Neuron (in vitro differentiated cells): ENCODE measurements at regions not wholly inside any gene's neighbourhood (a gene's known extent, or its start where the extent isn't known, plus 50 kb on each side); places are given as distances from the start of the nearest gene placed in this dataset.
"Not testable (repeated sequence)": the region's sequence is repeated elsewhere in the genome, so short reads cannot be mapped to it uniquely, and the experiment has no call there.

ENCODE experiments used
- H2AFZ ChIP-seq: one replicate; pipeline ENCODE4 v1.6.1; 2013; ENCODE audit warnings: low read depth, mild to moderate bottlenecking, inconsistent platforms, low read length, moderate library complexity
- H3K27me3 ChIP-seq: one replicate; pipeline ENCODE4 v1.6.1; 2013; ENCODE audit warnings: low read length; ENCODE audit not compliant: insufficient read depth
- H3K36me3 ChIP-seq: one replicate; pipeline ENCODE4 v1.6.1; 2013; ENCODE audit warnings: low read length; ENCODE audit not compliant: insufficient read depth
- H3K4me1 ChIP-seq: one replicate; pipeline ENCODE4 v1.6.1; 2013; ENCODE audit warnings: low read length; ENCODE audit not compliant: insufficient read depth
- H3K4me3 ChIP-seq: 2 replicates; pipeline ENCODE4 v1.5.1; 2013; ENCODE audit warnings: mild to moderate bottlenecking, low read length, moderate library complexity
- H3K9me3 ChIP-seq: one replicate; pipeline ENCODE4 v1.6.1; 2013; ENCODE audit warnings: low read length

DNA sequence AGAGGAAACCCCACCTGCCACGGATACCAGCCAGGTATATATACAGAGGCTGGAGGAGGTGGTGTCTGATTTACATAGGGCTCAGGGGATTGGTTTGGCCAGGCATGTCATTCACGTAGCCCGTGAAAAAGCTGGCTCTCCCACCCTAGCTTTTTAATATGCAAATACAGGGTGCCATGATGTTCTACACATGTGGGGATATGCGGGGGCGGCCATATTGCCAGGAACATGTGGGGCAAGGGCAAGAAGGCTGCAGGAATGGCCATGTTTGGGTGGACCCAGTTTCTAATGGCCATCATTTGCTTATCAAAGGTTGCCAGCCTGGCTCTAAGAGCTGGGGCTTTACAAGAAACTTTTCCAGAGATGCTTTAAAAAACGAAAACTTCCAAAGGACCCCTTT lies 131.5 kb upstream of the KIF5B start:
- Histone ChIP-seq H2AFZ (no peak overlapping the region), H3K36me3 (no peaks in the 10 kb centered on the region), H3K9me3 (no peaks in the 10 kb centered on the region), H3K4me3 (no peak overlapping the region), H3K27me3 (peaks cover 3% of the 10 kb centered on the region), H3K4me1 (no peaks in the 10 kb centered on the region)

DNA sequence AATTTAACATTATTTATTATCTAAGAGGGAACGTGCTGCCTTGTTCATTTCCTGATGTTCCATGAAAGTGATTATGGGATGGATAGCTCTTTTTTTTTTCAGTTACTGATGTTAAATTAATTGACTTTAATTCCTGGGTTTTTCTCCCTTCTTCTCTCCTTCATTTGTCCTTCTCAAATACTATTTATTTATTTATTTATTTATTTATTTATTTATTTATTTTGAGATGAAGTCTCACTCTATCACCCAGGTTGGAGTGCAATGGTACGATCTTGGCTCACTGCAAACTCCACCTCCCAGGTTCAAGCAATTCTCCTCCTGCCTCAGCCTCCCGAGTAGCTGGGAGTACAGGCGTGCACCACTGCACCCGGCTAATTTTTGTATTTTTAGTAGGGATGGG lies 127.4 kb upstream of the KIF5B start:
- not testable (repeated sequence) for H2AFZ ChIP-seq, H3K4me1 ChIP-seq, H3K4me3 ChIP-seq, H3K9me3 ChIP-seq, H3K36me3 ChIP-seq, H3K27me3 ChIP-seq

DNA sequence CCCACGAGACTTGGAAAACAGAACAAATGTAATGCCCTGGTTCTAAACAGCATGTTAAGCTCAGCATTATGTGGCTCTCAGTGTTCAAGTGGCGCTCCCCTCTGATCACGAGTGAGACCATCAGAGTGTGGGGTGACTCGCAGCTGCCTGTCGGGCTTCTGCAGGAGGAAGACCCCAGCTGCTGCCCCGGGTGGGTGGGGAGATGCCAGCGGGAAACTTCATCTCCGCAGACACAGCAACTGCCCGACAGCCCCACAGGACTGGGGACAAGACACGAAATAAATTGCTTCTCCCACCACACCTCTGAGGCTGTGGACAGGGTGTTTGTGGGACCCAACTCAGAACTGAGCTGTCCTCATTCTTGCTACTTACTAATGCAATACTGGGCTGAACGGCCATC lies 126.3 kb upstream of the KIF5B start:
- H2AFZ ChIP-seq, result no peak overlapping the region
- no peaks in the 10 kb centered on the region for H3K9me3 ChIP-seq
- no peaks in the 10 kb centered on the region for H3K36me3 ChIP-seq
- peaks cover 4% of the 10 kb centered on the region for H3K27me3 ChIP-seq
- H3K4me3 ChIP-seq, result no peak overlapping the region
- no peaks in the 10 kb centered on the region for H3K4me1 ChIP-seq

DNA sequence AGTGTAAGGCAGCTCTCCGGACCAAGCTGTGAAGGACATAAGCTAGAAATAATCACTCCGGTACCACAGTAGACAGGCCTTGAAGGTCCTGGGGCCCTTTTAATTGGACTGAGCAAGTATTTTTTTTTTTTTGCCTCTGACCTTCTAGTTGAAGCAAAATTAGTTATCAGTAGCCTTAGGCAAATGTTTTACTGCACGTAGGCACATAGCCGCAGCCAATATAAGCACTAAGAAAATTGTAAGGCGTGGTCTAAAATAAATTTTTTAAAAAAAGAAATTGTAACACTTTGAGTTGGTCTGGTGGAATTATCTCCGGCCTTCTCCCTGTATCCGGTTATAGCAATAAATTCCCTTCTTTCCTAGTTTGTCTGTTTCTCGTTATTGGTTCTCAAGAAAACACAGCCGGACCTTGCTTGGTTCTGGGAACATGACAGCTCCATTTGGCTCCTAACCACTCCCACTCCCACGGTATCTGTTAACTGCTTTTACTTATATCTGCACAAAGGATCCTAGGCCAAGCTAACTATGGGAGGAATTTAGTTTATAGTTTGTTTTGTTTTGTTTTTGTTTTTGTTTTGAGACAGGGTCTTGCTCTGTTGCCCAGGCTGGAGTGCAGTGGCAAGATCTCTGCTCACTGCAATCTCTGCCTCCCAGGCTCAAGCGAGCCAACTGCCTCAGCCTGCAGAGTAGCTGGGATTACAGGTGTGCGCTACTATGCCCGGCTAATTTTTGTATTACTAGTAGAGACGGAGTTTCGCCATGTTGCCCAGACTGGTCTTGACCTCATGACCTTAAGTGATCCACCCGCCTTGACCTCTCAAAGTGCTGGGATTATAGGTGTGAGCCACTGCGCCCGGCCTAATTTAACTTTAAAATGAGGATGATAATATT lies 124.4 kb upstream of the KIF5B start:
- Histone ChIP-seq H3K36me3 (no peaks in the 10 kb centered on the region), H3K27me3 (peaks cover 4% of the 10 kb centered on the region), H2AFZ (no peak overlapping the region), H3K4me1 (no peaks in the 10 kb centered on the region), H3K4me3 (no peak overlapping the region), H3K9me3 (no peaks in the 10 kb centered on the region)

DNA sequence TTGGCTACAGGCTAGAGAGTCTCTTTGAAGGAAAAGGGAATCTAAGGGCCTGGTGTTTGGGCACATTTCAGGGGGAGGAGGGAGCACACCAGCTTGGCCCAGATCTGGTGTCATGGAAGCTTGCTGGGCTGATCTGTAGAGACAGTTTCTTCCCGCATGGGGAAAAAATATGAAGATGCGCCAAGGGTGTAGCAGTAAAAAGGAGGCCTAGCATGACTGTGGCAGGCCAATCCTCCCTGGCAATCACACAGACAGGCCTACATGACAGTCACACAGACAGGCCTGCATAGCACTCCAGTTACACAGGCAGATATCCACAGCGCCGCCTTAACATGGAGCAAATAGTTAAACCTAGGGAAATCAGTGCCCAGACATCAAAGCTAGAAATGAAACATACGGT lies 123.6 kb upstream of the KIF5B start:
- Histone ChIP-seq H3K27me3 (peaks cover 4% of the 10 kb centered on the region), H3K4me1 (no peaks in the 10 kb centered on the region), H2AFZ (no peak overlapping the region), H3K9me3 (no peaks in the 10 kb centered on the region), H3K36me3 (no peaks in the 10 kb centered on the region), H3K4me3 (no peak overlapping the region)

DNA sequence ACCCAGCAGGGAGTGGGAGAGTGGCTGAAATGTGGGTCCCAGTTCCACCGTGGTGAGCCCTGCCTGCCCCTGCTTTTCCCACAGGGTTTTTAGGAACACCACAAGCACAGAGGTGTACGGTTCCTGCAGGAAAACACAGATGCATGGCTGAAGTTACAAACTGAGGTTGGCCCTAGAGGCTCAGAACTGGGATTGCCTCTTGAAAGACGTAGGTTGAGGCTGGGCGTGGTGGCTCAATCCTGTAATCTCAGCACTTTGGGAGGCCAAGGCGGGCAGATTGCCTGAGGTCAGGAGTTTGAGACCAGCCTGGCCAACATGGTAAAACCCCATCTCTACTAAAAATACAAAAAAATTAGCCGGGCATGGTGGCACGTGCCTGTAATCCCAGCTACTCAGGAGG lies 121.4 kb upstream of the KIF5B start:
- not testable (repeated sequence) for H2AFZ ChIP-seq, H3K36me3 ChIP-seq, H3K27me3 ChIP-seq, H3K4me1 ChIP-seq, H3K4me3 ChIP-seq, H3K9me3 ChIP-seq

DNA sequence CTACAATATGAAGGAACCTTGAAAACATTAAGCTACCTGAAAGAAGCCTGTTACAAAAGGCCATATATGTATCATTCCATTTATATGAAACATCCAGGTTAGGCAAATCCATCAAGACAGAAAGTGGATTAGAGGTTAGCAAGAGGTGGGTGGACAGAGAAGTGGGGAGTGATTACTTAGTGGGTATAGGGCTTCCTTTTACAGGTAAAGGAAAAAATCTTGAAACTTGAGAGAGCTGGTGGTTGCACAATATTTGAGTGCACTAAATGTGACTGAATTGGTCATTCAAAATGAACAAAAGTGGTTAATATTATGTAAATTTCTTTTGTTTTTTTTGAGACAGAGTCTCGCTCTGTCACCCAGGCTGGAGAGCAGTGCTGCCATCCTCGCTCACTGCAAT lies 119.4 kb upstream of the KIF5B start:
- Histone ChIP-seq H3K36me3 (no peaks in the 10 kb centered on the region), H3K9me3 (no peaks in the 10 kb centered on the region), H3K4me1 (no peaks in the 10 kb centered on the region), H3K4me3 (no peak overlapping the region), H3K27me3 (no peaks in the 10 kb centered on the region), H2AFZ (no peak overlapping the region)

DNA sequence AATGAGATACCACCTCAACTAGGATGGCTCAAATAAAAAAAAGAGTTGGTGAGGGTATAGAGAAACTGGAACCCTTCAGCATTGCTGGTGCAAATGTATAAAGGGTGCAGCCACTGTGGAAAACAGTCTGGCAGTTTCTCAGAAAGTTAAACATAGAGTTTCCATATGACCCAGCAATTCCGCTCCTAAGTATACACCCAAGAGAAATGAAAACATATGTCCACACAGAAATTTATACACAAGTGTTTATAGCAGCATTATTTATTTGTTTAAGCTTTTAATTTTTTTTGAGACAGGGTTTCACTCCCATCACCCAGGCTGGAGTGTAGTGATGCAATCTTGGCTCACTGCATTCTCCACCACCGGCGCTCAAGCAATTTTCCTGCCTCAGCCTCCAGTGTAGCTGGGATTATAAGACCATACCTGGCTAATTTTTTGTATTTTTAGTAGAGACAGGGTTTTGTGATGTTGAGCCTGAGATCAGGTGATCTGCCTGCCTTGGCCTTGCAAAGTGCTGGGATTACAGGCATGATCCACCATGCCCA lies 118.2 kb upstream of the KIF5B start:
- Histone ChIP-seq H2AFZ (no peak overlapping the region), H3K36me3 (no peaks in the 10 kb centered on the region)

DNA sequence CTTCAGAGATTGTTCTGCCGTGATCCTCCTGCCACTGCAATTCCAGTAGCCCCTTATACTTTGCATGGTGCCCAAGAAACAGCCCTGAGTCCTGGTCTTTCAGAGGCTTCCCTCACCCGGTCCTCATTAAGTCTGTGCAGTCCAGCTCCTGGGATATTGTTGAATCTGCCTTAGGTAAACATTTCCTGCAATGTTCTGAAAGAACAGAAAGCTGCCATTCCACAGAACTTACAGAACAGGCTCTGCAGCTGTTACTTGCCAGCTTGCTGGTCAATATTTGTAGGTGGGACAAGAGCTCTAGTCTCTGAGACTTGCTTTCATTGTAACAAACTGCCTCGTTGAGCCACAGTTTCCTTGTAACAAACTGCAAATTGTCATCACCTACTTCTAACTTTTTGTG lies 115.0 kb upstream of the KIF5B start:
- H3K9me3 ChIP-seq, result no peaks in the 10 kb centered on the region
- no peaks in the 10 kb centered on the region for H3K36me3 ChIP-seq
- H3K4me1 ChIP-seq, result no peaks in the 10 kb centered on the region
- H2AFZ ChIP-seq, result no peak overlapping the region
- H3K4me3 ChIP-seq, result no peak overlapping the region
- no peaks in the 10 kb centered on the region for H3K27me3 ChIP-seq

More for the DNA sequence above, 118.2 kb upstream of the KIF5B start:
- Histone ChIP-seq H3K4me3 (no peak overlapping the region), H3K4me1 (no peaks in the 10 kb centered on the region), H3K27me3 (no peaks in the 10 kb centered on the region), H3K9me3 (no peaks in the 10 kb centered on the region)

DNA sequence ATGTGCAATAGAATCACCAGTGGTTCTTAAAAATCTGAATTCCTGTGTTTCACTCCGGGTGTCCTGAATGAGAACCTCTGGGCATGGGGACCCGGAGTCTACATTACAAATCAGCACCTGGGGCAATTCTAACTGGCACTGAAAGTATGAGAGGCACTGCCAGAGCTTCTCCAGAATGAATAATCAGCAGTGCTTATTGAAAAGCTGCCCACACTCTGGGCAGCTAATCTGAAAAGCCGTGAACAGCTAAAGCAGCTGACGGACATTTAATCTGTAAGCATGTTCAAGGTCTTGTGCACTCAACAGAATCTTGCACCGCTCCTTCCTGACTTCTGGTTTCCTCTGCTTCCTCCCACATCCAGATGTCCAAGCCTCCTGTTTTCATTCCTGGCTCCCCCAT lies 113.3 kb upstream of the KIF5B start:
- H3K4me3 ChIP-seq, result no peak overlapping the region
- H3K4me1 ChIP-seq, result no peaks in the 10 kb centered on the region
- H3K27me3 ChIP-seq, result no peaks in the 10 kb centered on the region
- no peaks in the 10 kb centered on the region for H3K9me3 ChIP-seq
- H2AFZ ChIP-seq, result no peak overlapping the region
- no peaks in the 10 kb centered on the region for H3K36me3 ChIP-seq

DNA sequence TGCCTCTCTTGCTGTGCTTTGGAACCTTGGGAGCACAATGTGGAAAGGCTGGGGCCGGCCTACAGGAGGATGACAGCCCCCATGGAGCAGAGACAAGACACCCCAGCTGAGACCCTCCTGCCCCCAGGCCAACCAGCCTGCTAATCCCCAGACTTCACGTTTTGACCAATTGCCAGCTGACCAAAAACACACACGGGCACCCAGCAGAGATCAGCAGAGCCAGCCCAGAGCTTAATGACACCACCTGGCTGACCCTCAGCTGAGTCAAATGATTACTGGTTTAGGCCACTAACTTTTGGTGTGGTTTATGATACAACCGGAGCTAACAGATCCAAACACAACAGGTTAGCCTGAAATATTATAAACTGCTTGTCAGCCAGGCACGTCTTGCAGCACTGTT lies 111.2 kb upstream of the KIF5B start:
- Histone ChIP-seq H3K4me3 (no peak overlapping the region), H3K36me3 (no peaks in the 10 kb centered on the region), H3K4me1 (no peaks in the 10 kb centered on the region), H2AFZ (no peak overlapping the region), H3K9me3 (no peaks in the 10 kb centered on the region), H3K27me3 (no peaks in the 10 kb centered on the region)

DNA sequence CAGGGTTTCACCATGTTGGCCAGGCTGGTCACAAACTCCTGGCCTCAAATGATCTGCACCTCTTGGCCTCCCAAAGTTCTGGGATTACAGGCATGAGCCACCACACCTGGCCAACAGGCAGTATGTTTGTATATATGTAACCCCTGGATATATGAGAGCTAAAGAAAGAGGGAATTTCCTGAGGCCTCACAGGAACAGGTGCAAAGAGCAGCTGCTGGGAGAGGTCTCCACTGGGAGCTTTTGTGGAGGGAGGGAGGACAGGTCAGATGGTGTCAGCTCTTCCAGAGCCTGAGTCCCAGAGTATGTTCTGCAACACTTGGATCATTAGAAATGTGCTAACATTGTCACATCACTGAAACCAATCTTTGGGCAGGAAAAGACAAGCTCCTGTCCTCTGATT lies 110.1 kb upstream of the KIF5B start:
- no peaks in the 10 kb centered on the region for H3K27me3 ChIP-seq
- H3K4me3 ChIP-seq, result no peak overlapping the region
- H3K9me3 ChIP-seq, result no peaks in the 10 kb centered on the region
- H2AFZ ChIP-seq, result no peak overlapping the region
- H3K4me1 ChIP-seq, result no peaks in the 10 kb centered on the region
- H3K36me3 ChIP-seq, result no peaks in the 10 kb centered on the region

DNA sequence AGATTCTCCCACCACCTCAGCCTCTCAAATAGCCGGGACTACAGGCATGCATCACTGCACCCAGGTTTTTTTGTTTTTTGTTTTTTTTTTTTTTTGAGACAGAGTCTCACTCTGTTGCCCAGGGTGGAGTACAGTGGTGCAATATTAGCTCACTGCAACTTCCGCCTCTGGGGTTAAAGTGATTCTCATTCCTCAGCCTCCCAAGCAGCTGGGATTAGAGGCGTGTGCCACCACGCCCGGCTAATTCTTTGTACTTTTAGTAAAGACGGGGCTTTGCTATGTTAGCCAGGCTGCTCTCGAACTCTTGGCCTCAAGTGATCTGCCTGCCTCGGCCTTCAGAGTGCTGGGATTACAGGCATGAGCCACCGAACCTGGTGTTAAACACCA lies 107.5 kb upstream of the KIF5B start:
- Histone ChIP-seq H3K4me1 (no peaks in the 10 kb centered on the region), H2AFZ (no peak overlapping the region), H3K27me3 (no peaks in the 10 kb centered on the region), H3K9me3 (no peaks in the 10 kb centered on the region), H3K36me3 (no peaks in the 10 kb centered on the region), H3K4me3 (no peak overlapping the region)
